H9 (cell line): ENCODE measurements at regions not wholly inside any gene's neighbourhood (a gene's known extent, or its start where the extent isn't known, plus 50 kb on each side); places are given as distances from the start of the nearest gene placed in this dataset.

ENCODE experiments used
- DNase-seq: peaks from one replicate; pipeline ENCODE4 v3.0.0-alpha.2; 2017
- H2AFZ ChIP-seq: one replicate; pipeline ENCODE4 v1.6.1; 2013; ENCODE audit warnings: mild to moderate bottlenecking, low read length, control low read depth, moderate library complexity
- H2AK5ac ChIP-seq: 2 replicates; pipeline ENCODE4 v1.6.1; 2013; ENCODE audit warnings: low read length, control low read depth, mixed read lengths; ENCODE audit not compliant: insufficient read length
- H2BK120ac ChIP-seq: one replicate; pipeline ENCODE4 v1.6.1; 2013; ENCODE audit warnings: low read depth, mild to moderate bottlenecking, low read length, control low read depth, inconsistent platforms; ENCODE audit not compliant: poor library complexity, severe bottlenecking
- H2BK12ac ChIP-seq: 2 replicates; pipeline ENCODE4 v1.6.1; 2013; ENCODE audit warnings: low read length, control low read depth, mixed read lengths, low read depth; ENCODE audit not compliant: insufficient read length
- H2BK15ac ChIP-seq: 2 replicates; pipeline ENCODE4 v1.6.1; 2013; ENCODE audit warnings: low read depth, low read length, control low read depth
- H2BK20ac ChIP-seq: one replicate; pipeline ENCODE4 v1.6.1; 2013; ENCODE audit warnings: low read depth, mild to moderate bottlenecking, low read length, control low read depth, inconsistent platforms; ENCODE audit not compliant: poor library complexity, severe bottlenecking
- H2BK5ac ChIP-seq: 2 replicates; pipeline ENCODE4 v1.6.1; 2013; ENCODE audit warnings: low read length, control low read depth, mixed read lengths; ENCODE audit not compliant: insufficient read length
- H3K14ac ChIP-seq: 2 replicates; pipeline ENCODE4 v1.6.1; 2013; ENCODE audit warnings: low read length, control low read depth; ENCODE audit not compliant: insufficient read depth
- H3K18ac ChIP-seq: 2 replicates; pipeline ENCODE4 v1.6.1; 2013; ENCODE audit warnings: low read depth, mild to moderate bottlenecking, mixed read lengths, low read length, control low read depth; ENCODE audit not compliant: insufficient read length
- H3K23ac ChIP-seq: 2 replicates; pipeline ENCODE4 v1.6.1; 2013; ENCODE audit warnings: low read length, control low read depth, mixed read lengths, low read depth; ENCODE audit not compliant: insufficient read length
- H3K23me2 ChIP-seq: 2 replicates; pipeline ENCODE4 v1.6.1; 2013; ENCODE audit warnings: low read depth, mild to moderate bottlenecking, mixed read lengths, low read length, control low read depth; ENCODE audit not compliant: insufficient read length, poor library complexity, severe bottlenecking
- H3K27ac ChIP-seq: 2 replicates; pipeline ENCODE4 v1.5.1; 2013; ENCODE audit warnings: low read length, control low read depth, mixed read lengths, low read depth; ENCODE audit not compliant: insufficient read length
- H3K27me3 ChIP-seq: 2 replicates; pipeline ENCODE4 v1.6.1; 2013; ENCODE audit warnings: low read length, control low read depth, inconsistent platforms; ENCODE audit not compliant: insufficient read depth
- H3K4ac ChIP-seq: 2 replicates; pipeline ENCODE4 v1.6.1; 2013; ENCODE audit warnings: low read depth, mild to moderate bottlenecking, control low read depth, inconsistent platforms, low read length, moderate library complexity
- H3K4me1 ChIP-seq: 2 replicates; pipeline ENCODE4 v1.6.1; 2013; ENCODE audit warnings: low read length, control low read depth, inconsistent platforms; ENCODE audit not compliant: insufficient read depth
- H3K4me2 ChIP-seq: 2 replicates; pipeline ENCODE4 v1.6.1; 2013; ENCODE audit warnings: low read length, control low read depth, mixed read lengths; ENCODE audit not compliant: insufficient read length, insufficient read depth
- H3K56ac ChIP-seq: 2 replicates; pipeline ENCODE4 v1.6.1; 2013; ENCODE audit warnings: low read depth, mild to moderate bottlenecking, mixed read lengths, low read length, control low read depth; ENCODE audit not compliant: insufficient read length
- H3K79me1 ChIP-seq: 2 replicates; pipeline ENCODE4 v1.6.1; 2013; ENCODE audit warnings: low read depth, mild to moderate bottlenecking, moderate library complexity, low read length, control low read depth, inconsistent platforms; ENCODE audit not compliant: insufficient read depth, poor library complexity, severe bottlenecking
- H3K79me2 ChIP-seq: 2 replicates; pipeline ENCODE4 v1.6.1; 2013; ENCODE audit warnings: low read length, control low read depth, inconsistent platforms; ENCODE audit not compliant: insufficient read depth
- H3K9ac ChIP-seq: 2 replicates; pipeline ENCODE4 v1.6.1; 2013; ENCODE audit warnings: low read length, control low read depth, mixed read lengths; ENCODE audit not compliant: insufficient read length; ENCODE audit errors: extremely low read depth
- H3K9me3 ChIP-seq: one replicate; pipeline ENCODE4 v1.6.1; 2013; ENCODE audit warnings: low read depth, low read length, inconsistent platforms; ENCODE audit not compliant: control insufficient read depth
- H3T11ph ChIP-seq: one replicate; pipeline ENCODE4 v1.6.1; 2013; ENCODE audit warnings: mild to moderate bottlenecking, low read length, control low read depth, inconsistent platforms
- H4K20me1 ChIP-seq: one replicate; pipeline ENCODE4 v1.6.1; 2013; ENCODE audit not compliant: control insufficient read depth, insufficient read length, insufficient read depth
- H4K5ac ChIP-seq: 2 replicates; pipeline ENCODE4 v1.6.1; 2013; ENCODE audit warnings: low read depth, mild to moderate bottlenecking, mixed read lengths, low read length, control low read depth; ENCODE audit not compliant: insufficient read length
- H4K8ac ChIP-seq: replicated peaks from 2 replicates; pipeline ENCODE4 v1.6.1; 2013; ENCODE audit warnings: low read length, control low read depth, mixed read lengths, low read depth; ENCODE audit not compliant: insufficient read length
- H4K91ac ChIP-seq: 2 replicates; pipeline ENCODE4 v1.6.1; 2013; ENCODE audit warnings: low read depth, mild to moderate bottlenecking, moderate library complexity, mixed read lengths, low read length, control low read depth; ENCODE audit not compliant: insufficient read length
- H3K27ac Mint-ChIP-seq, 3 experiments: 2 replicates in 2 of 3; 3 replicates in 1 of 3; pipeline ENCODE4 v1.8.0; 2020 to 2021; ENCODE audit warnings: mixed read lengths in 3 of 3, mild to moderate bottlenecking in 1 of 3, moderate library complexity in 1 of 3
- H3K27me3 Mint-ChIP-seq: 2 replicates; pipeline ENCODE4 v1.8.0; 2021; ENCODE audit warnings: low read depth, mild to moderate bottlenecking, moderate library complexity, mixed read lengths
- H3K36me3 Mint-ChIP-seq, 3 experiments: 2 replicates in 2 of 3; 3 replicates in 1 of 3; pipeline ENCODE4 v1.8.0; 2020 to 2021; ENCODE audit warnings: low read depth in 3 of 3, mixed read lengths in 3 of 3; ENCODE audit not compliant: insufficient read depth in 1 of 3
- H3K4me1 Mint-ChIP-seq, 2 experiments: 2 replicates each; pipeline ENCODE4 v1.8.0; 2020; ENCODE audit warnings: mixed read lengths in 2 of 2
- H3K4me3 Mint-ChIP-seq, 2 experiments: 2 replicates in 1 of 2; 3 replicates in 1 of 2; pipeline ENCODE4 v1.8.0; 2020 to 2021; ENCODE audit warnings: mild to moderate bottlenecking in 2 of 2, mixed read lengths in 2 of 2, moderate library complexity in 1 of 2
- H3K9me3 Mint-ChIP-seq, 2 experiments: 2 replicates in 1 of 2; 3 replicates in 1 of 2; pipeline ENCODE4 v1.8.0; 2020; ENCODE audit warnings: mild to moderate bottlenecking in 2 of 2, mixed read lengths in 2 of 2, moderate library complexity in 1 of 2
- CTCF ChIP-seq: fragments of 200-600 bp; sonication (generic); conservative IDR thresholded peaks from 3 replicates; pipeline ENCODE4 v1.8.0; 2021; ENCODE audit warnings: antibody characterized with exemption, mild to moderate bottlenecking
- WGBS: extraction: QIAGEN DNeasy Blood & Tissue Kit; methylation state at CpG from one replicate; pipeline ENCODE4 v1.1.7; 2013; ENCODE audit warnings: missing lambda C conversion rate, low lambda C conversion rate, mixed read lengths; ENCODE audit not compliant: insufficient read length; ENCODE audit errors: extremely low coverage; 5-methylcytosine and 5-hydroxymethylcytosine counted together

- H3K4me1 Mint-ChIP-seq, result no peaks in the 10 kb centered on the region
- Histone ChIP-seq H4K5ac (no peak overlapping the region), H3K9me3 (no peaks in the 10 kb centered on the region), H3K79me2 (no peaks in the 10 kb centered on the region), H2AK5ac (no peak overlapping the region), H2BK15ac (no peak overlapping the region), H4K20me1 (no peaks in the 10 kb centered on the region), H2BK20ac (no peak overlapping the region), H3K9ac (no peak overlapping the region), H3K23ac (no peak overlapping the region), H3K4me2 (no peak overlapping the region), H3K14ac (no peak overlapping the region), H3K18ac (no peak overlapping the region), H3K56ac (no peak overlapping the region), H4K8ac (no peak overlapping the region), H3K79me1 (no peaks in the 10 kb centered on the region), H3K23me2 (no peaks in the 10 kb centered on the region), H4K91ac (no peak overlapping the region), H2BK12ac (no peak overlapping the region), H3K4me1 (no peaks in the 10 kb centered on the region), H3K27ac (no peak overlapping the region), H3K4ac (no peak overlapping the region), H2BK5ac (no peak overlapping the region), H2BK120ac (no peak overlapping the region), H3T11ph (no peak overlapping the region), H2AFZ (no peak overlapping the region), H3K27me3 (no peaks in the 10 kb centered on the region)
- no peaks in the 10 kb centered on the region for H3K27me3 Mint-ChIP-seq
- DNase-seq, result no peak
- H3K4me3 Mint-ChIP-seq, result no peak overlapping the region
- H3K27ac Mint-ChIP-seq, result no peak overlapping the region
- H3K36me3 Mint-ChIP-seq, result peaks cover 5 to 18% (median 6%) of the 10 kb centered on the region in 3 experiments; a peak in 5 of 7 replicates
- no CpG with 5 or more reads among the region's 12 CpGs for WGBS
- H3K9me3 Mint-ChIP-seq, result peaks cover 17 to 22% of the 10 kb centered on the region in 2 experiments
- no peak for TF ChIP-seq CTCF
Observed at GRCh38 chr13:103931885-103932284, 865.7 kb upstream of the SLC10A2 start.
